HL-60 (cell line): ENCODE measurements at regions not wholly inside any gene's neighbourhood (a gene's known extent, or its start where the extent isn't known, plus 50 kb on each side); places are given as distances from the start of the nearest gene placed in this dataset.

ENCODE experiments used
- DNase-seq, 2 experiments: peaks; one replicate each; pipeline ENCODE4 v3.0.0-alpha.2; 2010 to 2020; ENCODE audit warnings: low read depth in 1 of 2, low spot score in 1 of 2
- H3K27ac ChIP-seq: fragments of 250-450 bp; sonication (Bioruptor Pico); replicated peaks from 2 replicates; pipeline ENCODE4 v1.5.1; 2020; ENCODE audit warnings: mild to moderate bottlenecking, moderate library complexity
- H3K27me3 ChIP-seq: fragments of 250-450 bp; sonication (Bioruptor Pico); 2 replicates; pipeline ENCODE4 v1.5.1; 2021; ENCODE audit warnings: mild to moderate bottlenecking, moderate library complexity; ENCODE audit not compliant: insufficient read depth, poor library complexity, severe bottlenecking
- H3K4me3 ChIP-seq: replicated peaks from 2 replicates; pipeline ENCODE4 v1.5.1; 2011; ENCODE audit warnings: mild to moderate bottlenecking, control low read depth, low read length; ENCODE audit not compliant: insufficient read depth
- CTCF ChIP-seq: IDR thresholded peaks from one replicate; pipeline ENCODE4 v1.5.1; 2011; ENCODE audit warnings: low read length, control low read depth, inconsistent platforms; ENCODE audit not compliant: insufficient read depth
- GABPA ChIP-seq: IDR thresholded peaks from 2 replicates; pipeline ENCODE4 v1.6.1; 2012; ENCODE audit warnings: low read depth
- POLR2AphosphoS5 ChIP-seq: IDR thresholded peaks from 2 replicates; pipeline ENCODE4 v1.6.1; 2012; ENCODE audit warnings: low read depth
- REST ChIP-seq: IDR thresholded peaks from 2 replicates; pipeline ENCODE4 v1.6.1; 2012; ENCODE audit warnings: low read depth; ENCODE audit not compliant: insufficient replicate concordance
- SPI1 ChIP-seq: IDR thresholded peaks from 2 replicates; pipeline ENCODE4 v1.6.1; 2012; ENCODE audit warnings: low read depth, mild to moderate bottlenecking, borderline replicate concordance

- Histone ChIP-seq H3K27ac (no peak overlapping the region), H3K4me3 (no peak overlapping the region), H3K27me3 (no peaks in the 10 kb centered on the region)
- no peak for DNase-seq
- TF ChIP-seq SPI1 (no peak), CTCF (no peak), POLR2AphosphoS5 (no peak), REST (no peak), GABPA (no peak)
Measured at GRCh38 chr1:4269330-4269729, 369.3 kb upstream of the C1orf174 start.

DNA sequence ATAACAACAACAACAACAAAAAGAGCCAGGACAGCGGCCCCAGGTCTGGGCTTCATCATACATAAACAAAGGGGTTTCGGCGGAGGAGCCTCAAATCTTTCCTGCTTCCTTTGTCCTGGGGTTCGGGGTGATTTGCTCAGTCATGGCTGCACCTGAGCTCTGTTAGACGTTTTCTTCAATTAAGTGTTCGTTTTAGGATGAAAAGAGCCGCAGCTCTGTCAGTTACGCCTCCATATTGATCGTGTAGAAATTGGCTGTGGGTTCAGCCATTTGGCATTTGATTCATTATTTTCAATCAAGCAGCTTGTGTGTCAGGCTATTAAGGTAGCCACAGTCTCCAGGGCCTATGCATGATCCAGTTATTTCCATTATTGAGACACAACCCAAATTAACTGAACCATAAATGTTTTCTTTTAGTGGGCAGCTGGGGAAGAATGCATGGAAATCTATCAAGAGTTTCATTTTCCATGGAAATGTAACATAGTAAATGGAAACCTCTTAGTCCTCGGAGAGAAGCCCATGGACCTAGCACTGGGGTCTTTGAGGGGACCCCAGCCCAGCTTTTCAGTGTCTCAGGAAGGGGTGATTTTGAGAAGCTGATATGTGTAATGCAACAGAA lies 370.0 kb upstream of the C1orf174 start:
- TF ChIP-seq CTCF = no peak
- no peak for TF ChIP-seq POLR2AphosphoS5
- TF ChIP-seq GABPA = no peak
- no peak for TF ChIP-seq REST
- TF ChIP-seq SPI1 = no peak
- no peak overlapping the region for H3K4me3 ChIP-seq

DNA sequence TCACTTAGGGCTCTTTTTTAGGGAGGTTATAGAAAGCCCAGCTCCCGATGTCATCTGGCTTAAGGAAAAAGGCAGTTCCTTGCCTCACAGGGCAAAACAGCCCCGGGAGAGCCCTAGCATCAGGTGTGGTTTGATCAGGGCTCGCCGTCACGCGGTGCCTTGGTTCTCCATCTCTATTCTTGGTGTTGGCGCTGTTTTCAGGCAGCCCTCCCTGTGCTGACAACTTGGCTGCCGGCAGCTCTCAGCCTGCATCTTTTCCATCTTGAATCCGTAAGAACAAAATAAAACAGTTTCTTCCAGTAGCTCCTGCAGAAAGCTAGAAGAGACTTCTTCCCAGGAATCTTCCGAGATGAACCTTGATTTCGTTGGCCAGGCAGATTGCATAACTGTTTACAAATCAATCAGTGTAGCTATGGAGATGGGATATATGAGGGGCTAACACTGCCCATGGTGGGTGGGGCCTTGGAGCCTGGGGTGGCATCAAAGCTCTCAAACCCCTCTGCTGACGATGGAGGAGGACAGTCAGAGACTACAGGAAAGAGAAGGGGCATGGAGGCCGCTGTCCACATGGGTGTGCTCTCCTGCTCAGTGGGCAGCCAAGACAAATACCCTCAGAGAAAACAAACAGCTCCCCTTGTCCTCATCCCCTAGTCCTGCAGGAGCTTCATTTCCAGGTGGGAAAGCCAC lies 370.7 kb upstream of the C1orf174 start:
- Histone ChIP-seq H3K27me3 (no peaks in the 10 kb centered on the region), H3K4me3 (no peak overlapping the region), H3K27ac (no peak overlapping the region)
- no peak for DNase-seq
- TF ChIP-seq SPI1 (no peak), POLR2AphosphoS5 (no peak), REST (no peak), CTCF (no peak), GABPA (no peak)

More for the DNA sequence above, 370.0 kb upstream of the C1orf174 start:
- no peak overlapping the region for H3K27ac ChIP-seq
- no peaks in the 10 kb centered on the region for H3K27me3 ChIP-seq
- no peak for DNase-seq
